Erythroblast (primary cell): ENCODE measurements at regions not wholly inside any gene's neighbourhood (a gene's known extent, or its start where the extent isn't known, plus 50 kb on each side); places are given as distances from the start of the nearest gene placed in this dataset.

Source experiments
- GATA1 ChIP-seq: IDR thresholded peaks from 2 replicates; pipeline ENCODE4 v1.6.1; 2011; ENCODE audit warnings: low read depth, mild to moderate bottlenecking, control low read depth, low read length, moderate library complexity
- POLR2A ChIP-seq: IDR thresholded peaks from 2 replicates; pipeline ENCODE4 v1.6.1; 2011; ENCODE audit warnings: mild to moderate bottlenecking, low read length

DNA sequence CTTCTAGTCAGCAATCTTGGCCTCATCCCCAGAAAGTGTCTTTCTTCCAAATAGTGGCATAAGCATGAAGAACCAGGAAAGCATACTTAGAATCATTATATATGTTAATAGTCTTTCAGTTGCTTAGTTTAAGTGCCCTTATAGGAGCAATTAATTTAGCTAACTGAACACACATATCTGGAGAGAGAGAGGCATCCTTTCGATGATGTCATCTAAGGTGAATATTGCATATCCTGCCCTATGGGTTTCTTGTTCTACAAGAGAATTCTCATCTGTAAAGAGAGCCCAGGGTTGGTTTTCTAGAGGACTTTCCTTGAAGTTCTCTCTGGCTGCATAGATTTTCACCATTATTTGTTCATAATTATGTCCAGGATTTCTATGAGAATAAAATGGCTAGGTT lies 230.1 kb downstream of the RPS4Y2 start:
- no peak for TF ChIP-seq POLR2A
- no peak for TF ChIP-seq GATA1
